Memory B cell (primary cell): ENCODE measurements at regions not wholly inside any gene's neighbourhood (a gene's known extent, or its start where the extent isn't known, plus 50 kb on each side); places are given as distances from the start of the nearest gene placed in this dataset.

Source experiments
- ATAC-seq: fragments of 150-1000 bp; cut with Tn5 transposase; 2 replicates; pipeline ENCODE4 v1.10.0; 2021; ENCODE audit warnings: low read depth, mild to moderate bottlenecking, moderate library complexity
- DNase-seq, 2 donors: peaks; one replicate each; pipeline ENCODE4 v3.0.0; 2022; ENCODE audit warnings: low spot score in 2 of 2
- H3K27ac Mint-ChIP-seq: one replicate; pipeline ENCODE4 v1.8.0; 2022; ENCODE audit warnings: mild to moderate bottlenecking, moderate library complexity, mixed read lengths
- H3K27me3 Mint-ChIP-seq: one replicate; pipeline ENCODE4 v1.8.0; 2022; ENCODE audit warnings: mixed read lengths
- H3K36me3 Mint-ChIP-seq: one replicate; pipeline ENCODE4 v1.8.0; 2022; ENCODE audit warnings: mild to moderate bottlenecking, mixed read lengths
- H3K4me1 Mint-ChIP-seq: one replicate; pipeline ENCODE4 v1.8.0; 2022; ENCODE audit warnings: mixed read lengths
- H3K4me3 Mint-ChIP-seq: one replicate; pipeline ENCODE4 v1.8.0; 2022; ENCODE audit warnings: mild to moderate bottlenecking, moderate library complexity, mixed read lengths
- H3K9me3 Mint-ChIP-seq: one replicate; pipeline ENCODE4 v1.8.0; 2022; ENCODE audit warnings: mixed read lengths

- H3K27ac Mint-ChIP-seq, result no peak overlapping the region
- H3K9me3 Mint-ChIP-seq, result no peaks in the 10 kb centered on the region
- peaks cover 3% of the 10 kb centered on the region for H3K27me3 Mint-ChIP-seq
- no peaks in the 10 kb centered on the region for H3K36me3 Mint-ChIP-seq
- no peaks in the 10 kb centered on the region for H3K4me1 Mint-ChIP-seq
- ATAC-seq (no peak), DNase-seq (no peak)
- H3K4me3 Mint-ChIP-seq, result no peak overlapping the region
These were observed 105.2 kb upstream of the SLC25A13 start for GRCh38 chr7:96427143-96427542.

- no peak for ATAC-seq
- H3K27ac Mint-ChIP-seq, result no peak overlapping the region
These were observed 104.8 kb upstream of the SLC25A13 start for GRCh38 chr7:96426685-96427084.

GRCh38 chr7:96426027-96426426 is 104.1 kb upstream of the SLC25A13 start:
- Mint-ChIP-seq H3K27me3 (peaks cover 3% of the 10 kb centered on the region), H3K27ac (no peak overlapping the region), H3K36me3 (no peaks in the 10 kb centered on the region), H3K9me3 (no peaks in the 10 kb centered on the region), H3K4me1 (no peaks in the 10 kb centered on the region), H3K4me3 (no peak overlapping the region)
- ATAC-seq, result no peak
- no peak for DNase-seq

More at GRCh38 chr7:96426685-96427084, 104.8 kb upstream of the SLC25A13 start:
- H3K36me3 Mint-ChIP-seq, result no peaks in the 10 kb centered on the region
- no peaks in the 10 kb centered on the region for H3K9me3 Mint-ChIP-seq
- no peaks in the 10 kb centered on the region for H3K4me1 Mint-ChIP-seq
- peaks cover 3% of the 10 kb centered on the region for H3K27me3 Mint-ChIP-seq
- DNase-seq, result no peak
- no peak overlapping the region for H3K4me3 Mint-ChIP-seq

- no peak for DNase-seq
- Mint-ChIP-seq H3K27ac (no peak overlapping the region), H3K36me3 (no peaks in the 10 kb centered on the region), H3K9me3 (no peaks in the 10 kb centered on the region), H3K4me3 (no peak overlapping the region), H3K4me1 (no peaks in the 10 kb centered on the region), H3K27me3 (peaks cover 3% of the 10 kb centered on the region)
- no peak for ATAC-seq
These were observed 102.5 kb upstream of the SLC25A13 start for GRCh38 chr7:96424411-96424810.

DNA sequence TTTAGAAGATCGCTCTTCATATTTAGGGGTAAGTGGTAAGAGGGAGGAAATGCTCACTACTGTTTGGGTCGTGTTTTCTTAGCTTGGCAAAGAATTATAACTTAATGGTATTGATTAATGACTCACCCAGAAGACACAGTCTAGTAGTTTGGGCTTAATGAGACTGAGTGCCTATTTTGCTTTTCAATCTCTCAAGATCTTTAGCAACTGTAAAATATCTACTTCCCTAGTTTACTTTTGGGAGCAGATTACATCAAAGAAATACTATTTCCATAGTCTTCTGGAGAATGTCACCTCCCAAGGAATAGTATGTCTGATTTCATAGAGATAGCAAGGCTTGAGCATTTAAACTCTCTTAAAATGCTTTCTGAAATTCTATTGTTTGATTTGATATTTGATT is 100.5 kb upstream of the SLC25A13 start:
- DNase-seq, result no peak
- no peak overlapping the region for H3K4me3 Mint-ChIP-seq
- H3K4me1 Mint-ChIP-seq, result no peaks in the 10 kb centered on the region
- no peak for ATAC-seq
- H3K27ac Mint-ChIP-seq, result no peak overlapping the region
- H3K27me3 Mint-ChIP-seq, result peaks cover 1% of the 10 kb centered on the region
- no peaks in the 10 kb centered on the region for H3K36me3 Mint-ChIP-seq
- H3K9me3 Mint-ChIP-seq, result no peaks in the 10 kb centered on the region

- Mint-ChIP-seq H3K4me1 (no peaks in the 10 kb centered on the region), H3K27me3 (peaks cover 1% of the 10 kb centered on the region), H3K9me3 (no peaks in the 10 kb centered on the region), H3K27ac (no peak overlapping the region), H3K36me3 (no peaks in the 10 kb centered on the region), H3K4me3 (no peak overlapping the region)
- no peak for ATAC-seq
- no peak for DNase-seq
These were observed 96.7 kb upstream of the SLC25A13 start for GRCh38 chr7:96418581-96418980.

DNA sequence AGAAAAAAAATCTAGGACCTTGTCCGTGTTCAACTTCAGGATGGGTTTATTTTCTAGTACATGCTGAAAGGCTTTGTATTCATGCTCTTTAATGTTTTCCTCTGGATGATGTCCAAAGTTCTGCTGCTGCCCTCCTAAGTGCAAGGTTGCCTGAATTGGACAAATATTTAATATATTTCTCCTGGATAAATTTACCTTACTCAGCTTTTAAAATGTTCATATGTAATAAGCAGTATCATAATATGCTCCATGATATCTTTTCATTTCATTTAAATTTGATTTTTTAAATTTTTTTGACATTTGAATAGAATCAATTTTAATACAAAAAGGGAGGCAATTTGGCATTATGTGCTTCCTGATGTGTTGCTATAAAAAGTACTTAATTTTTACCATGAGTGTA is 95.9 kb upstream of the SLC25A13 start:
- no peak overlapping the region for H3K4me3 Mint-ChIP-seq
- no peak overlapping the region for H3K27ac Mint-ChIP-seq
- H3K9me3 Mint-ChIP-seq, result no peaks in the 10 kb centered on the region

DNA sequence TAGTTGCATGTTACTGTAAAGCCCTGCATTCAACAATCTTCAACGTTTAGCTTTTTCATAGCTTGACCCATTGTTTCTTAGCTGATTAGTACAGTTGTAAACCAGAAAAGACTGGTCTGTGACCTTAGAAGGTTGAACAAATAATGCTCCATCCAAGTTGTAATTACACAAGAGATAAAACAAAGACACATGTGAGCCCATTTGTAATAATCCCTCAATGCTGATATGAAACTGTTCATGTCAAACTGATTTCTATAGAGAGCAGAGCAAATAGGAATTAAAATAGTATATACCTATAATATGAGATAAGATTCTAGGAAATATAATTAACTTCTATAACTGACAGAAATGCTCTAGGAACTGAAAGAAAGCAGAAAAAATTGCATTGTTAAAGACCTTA is 94.7 kb upstream of the SLC25A13 start:
- H3K4me3 Mint-ChIP-seq, result no peak overlapping the region
- no peak overlapping the region for H3K27ac Mint-ChIP-seq
- no peaks in the 10 kb centered on the region for H3K36me3 Mint-ChIP-seq
- H3K9me3 Mint-ChIP-seq, result no peaks in the 10 kb centered on the region
- H3K27me3 Mint-ChIP-seq, result no peaks in the 10 kb centered on the region
- DNase-seq, result no peak
- ATAC-seq, result no peak
- no peaks in the 10 kb centered on the region for H3K4me1 Mint-ChIP-seq

More for the DNA sequence above, 95.9 kb upstream of the SLC25A13 start:
- no peaks in the 10 kb centered on the region for H3K36me3 Mint-ChIP-seq
- no peak for ATAC-seq
- no peaks in the 10 kb centered on the region for H3K4me1 Mint-ChIP-seq
- DNase-seq, result no peak
- H3K27me3 Mint-ChIP-seq, result no peaks in the 10 kb centered on the region

DNA sequence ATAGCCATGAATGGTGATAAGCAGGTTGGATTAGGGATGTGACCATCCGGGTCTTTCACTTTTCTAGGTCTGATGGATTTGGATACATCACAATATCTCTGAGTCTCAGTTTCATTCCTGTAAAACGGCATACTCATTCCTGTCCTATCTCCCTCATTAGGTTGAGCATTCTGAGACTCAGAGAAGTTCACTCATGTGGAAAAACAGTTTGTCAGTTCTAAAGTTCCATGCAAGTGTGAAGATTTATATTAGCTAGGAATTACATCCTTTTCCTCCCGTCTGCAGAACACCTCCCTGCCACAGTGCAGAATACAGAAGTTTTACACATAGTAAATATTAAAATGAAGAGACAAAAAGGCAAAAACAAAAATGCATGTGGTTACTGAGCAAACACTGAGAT is 94.2 kb upstream of the SLC25A13 start:
- H3K27ac Mint-ChIP-seq, result no peak overlapping the region
- ATAC-seq, result no peak
- H3K4me3 Mint-ChIP-seq, result no peak overlapping the region

GRCh38 chr7:96415293-96415940 is 93.5 kb upstream of the SLC25A13 start:
- DNase-seq (no peak), ATAC-seq (no peak)
- Mint-ChIP-seq H3K4me1 (no peaks in the 10 kb centered on the region), H3K9me3 (no peaks in the 10 kb centered on the region), H3K36me3 (no peaks in the 10 kb centered on the region), H3K27me3 (no peaks in the 10 kb centered on the region), H3K4me3 (no peak overlapping the region), H3K27ac (no peak overlapping the region)

More for the DNA sequence above, 94.2 kb upstream of the SLC25A13 start:
- DNase-seq, result no peak
- Mint-ChIP-seq H3K4me1 (no peaks in the 10 kb centered on the region), H3K27me3 (no peaks in the 10 kb centered on the region), H3K36me3 (no peaks in the 10 kb centered on the region), H3K9me3 (no peaks in the 10 kb centered on the region)

DNA sequence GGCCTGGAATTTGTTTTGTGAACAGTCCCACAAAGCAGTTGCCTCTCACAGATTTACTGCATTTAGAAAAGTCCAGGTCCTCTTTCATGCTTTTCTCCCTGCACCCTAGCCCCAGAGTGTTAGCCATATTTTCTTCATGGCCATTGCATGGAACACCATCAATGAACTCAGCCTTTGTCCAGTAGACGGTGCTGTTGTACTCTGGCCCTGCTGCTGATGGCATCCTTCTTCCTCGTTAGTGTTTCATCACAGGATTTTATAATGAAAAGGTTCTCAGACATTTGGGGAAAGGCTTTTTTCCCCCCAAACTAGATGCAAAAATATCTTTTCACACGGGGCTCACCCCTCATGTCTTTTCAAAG is 93.0 kb upstream of the SLC25A13 start:
- Mint-ChIP-seq H3K4me1 (no peaks in the 10 kb centered on the region), H3K36me3 (no peaks in the 10 kb centered on the region), H3K27ac (no peak overlapping the region), H3K4me3 (no peak overlapping the region), H3K27me3 (no peaks in the 10 kb centered on the region), H3K9me3 (no peaks in the 10 kb centered on the region)
- DNase-seq (no peak), ATAC-seq (no peak)

GRCh38 chr7:96410126-96410839 is 88.4 kb upstream of the SLC25A13 start:
- Mint-ChIP-seq H3K27ac (no peak overlapping the region), H3K36me3 (no peaks in the 10 kb centered on the region)
- DNase-seq, result no peak

GRCh38 chr7:96408881-96409280 is 87.0 kb upstream of the SLC25A13 start:
- Mint-ChIP-seq H3K27me3 (peaks cover 2% of the 10 kb centered on the region), H3K9me3 (peaks cover 1% of the 10 kb centered on the region), H3K4me3 (no peak overlapping the region), H3K4me1 (no peaks in the 10 kb centered on the region), H3K27ac (no peak overlapping the region), H3K36me3 (no peaks in the 10 kb centered on the region)
- no peak for ATAC-seq
- no peak for DNase-seq

More at GRCh38 chr7:96410126-96410839, 88.4 kb upstream of the SLC25A13 start:
- Mint-ChIP-seq H3K27me3 (peaks cover 2% of the 10 kb centered on the region), H3K4me3 (no peak overlapping the region), H3K9me3 (no peaks in the 10 kb centered on the region), H3K4me1 (no peaks in the 10 kb centered on the region)
- no peak for ATAC-seq

DNA sequence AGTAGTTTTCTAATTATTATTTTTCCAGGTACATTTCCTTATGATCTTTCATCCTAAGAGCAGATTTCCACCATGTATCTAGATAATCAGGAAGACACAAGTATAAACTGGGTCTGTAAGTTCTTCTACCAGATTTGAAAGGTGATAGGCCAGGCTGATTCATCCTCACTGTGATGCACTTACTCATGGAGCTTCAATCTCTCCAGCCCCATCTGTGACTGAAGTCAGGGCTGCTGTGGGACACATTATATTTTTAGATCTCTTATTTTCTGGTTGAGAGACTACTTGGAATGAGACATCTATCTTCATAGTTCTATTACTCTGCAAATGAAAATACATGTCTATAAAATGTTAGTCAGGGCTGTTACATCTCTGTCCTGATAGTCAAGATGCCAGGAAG is 85.5 kb upstream of the SLC25A13 start:
- no peak for DNase-seq
- no peak for ATAC-seq
- peaks cover 3% of the 10 kb centered on the region for H3K9me3 Mint-ChIP-seq
- peaks cover 1% of the 10 kb centered on the region for H3K36me3 Mint-ChIP-seq
- no peak overlapping the region for H3K27ac Mint-ChIP-seq
- H3K27me3 Mint-ChIP-seq, result peaks cover 6% of the 10 kb centered on the region
- H3K4me3 Mint-ChIP-seq, result no peak overlapping the region
- no peaks in the 10 kb centered on the region for H3K4me1 Mint-ChIP-seq

DNA sequence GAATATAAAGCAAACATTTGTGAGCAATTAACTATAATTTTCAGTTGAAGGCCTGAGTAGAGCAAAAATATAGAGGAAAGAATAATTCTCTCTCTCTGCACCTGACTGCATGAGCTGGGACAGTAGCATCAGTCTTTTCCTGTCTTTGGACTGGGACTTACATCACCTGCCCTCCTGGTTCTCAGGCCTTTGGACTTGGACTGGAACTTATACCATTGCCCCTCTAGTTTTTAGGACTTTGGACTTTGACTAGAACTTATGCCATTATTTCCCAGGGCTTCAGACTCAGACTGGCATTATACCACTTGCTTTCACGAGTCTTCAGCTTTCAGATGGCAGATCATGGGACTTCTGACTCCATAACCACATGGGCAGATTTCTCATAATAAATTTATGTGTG is 81.0 kb upstream of the SLC25A13 start:
- Mint-ChIP-seq H3K4me1 (no peaks in the 10 kb centered on the region), H3K4me3 (no peak overlapping the region), H3K9me3 (peaks cover 3% of the 10 kb centered on the region), H3K27ac (no peak overlapping the region), H3K27me3 (peaks cover 6% of the 10 kb centered on the region), H3K36me3 (peaks cover 1% of the 10 kb centered on the region)
- no peak for ATAC-seq
- no peak for DNase-seq
